Suprapubic skin (tissue), 4 donors: ENCODE measurements at regions not wholly inside any gene's neighbourhood (a gene's known extent, or its start where the extent isn't known, plus 50 kb on each side); places are given as distances from the start of the nearest gene placed in this dataset.

Experiments used
- DNase-seq, 2 donors: peaks; one replicate each; pipeline ENCODE4 v3.0.0-alpha.2; 2019; ENCODE audit warnings: low spot score in 2 of 2
- H3K27ac ChIP-seq: fragments of 200-600 bp; sonication (generic); one replicate; pipeline ENCODE4 v1.5.1; 2019
- H3K27me3 ChIP-seq: fragments of 200-600 bp; sonication (generic); one replicate; pipeline ENCODE4 v1.5.1; 2019
- H3K36me3 ChIP-seq: fragments of 200-600 bp; sonication (generic); one replicate; pipeline ENCODE4 v1.5.1; 2019
- H3K4me1 ChIP-seq: fragments of 200-600 bp; sonication (generic); one replicate; pipeline ENCODE4 v1.5.1; 2019
- H3K4me3 ChIP-seq: fragments of 200-600 bp; sonication (generic); one replicate; pipeline ENCODE4 v1.5.1; 2019; ENCODE audit warnings: mild to moderate bottlenecking
- H3K9me3 ChIP-seq: fragments of 200-600 bp; sonication (generic); one replicate; pipeline ENCODE4 v1.5.1; 2019
- CTCF ChIP-seq, 2 donors: fragments of 200-600 bp in 1 of 2; fragments of 450-650 bp in 1 of 2; sonication (generic) in 1 of 2; IDR thresholded peaks; one replicate each; pipeline ENCODE4 v1.5.1; 2016 to 2019; ENCODE audit warnings: antibody characterized with exemption in 2 of 2, mild to moderate bottlenecking in 1 of 2, moderate library complexity in 1 of 2
- EP300 ChIP-seq: sonication (generic); formaldehyde crosslinking; IDR thresholded peaks from one replicate; pipeline ENCODE4 v1.6.1; 2017; ENCODE audit warnings: antibody characterized with exemption
- POLR2A ChIP-seq, 2 donors: fragments of 450-650 bp; IDR thresholded peaks; one replicate each; pipeline ENCODE4 v1.6.1; 2017; ENCODE audit warnings: antibody characterized with exemption in 2 of 2, mild to moderate bottlenecking in 2 of 2, moderate library complexity in 2 of 2
- POLR2AphosphoS5 ChIP-seq, 3 donors: sonication (generic); formaldehyde crosslinking; IDR thresholded peaks; one replicate each; pipeline ENCODE4 v1.6.1; 2017; ENCODE audit warnings: antibody characterized with exemption in 3 of 3
- WGBS: methylation state at CpG from one replicate; pipeline ENCODE4 v1.1.5; 2018; 5-methylcytosine and 5-hydroxymethylcytosine counted together

GRCh38 chr1:175804561-175804960, 61.2 kb upstream of the TNR start:
- Histone ChIP-seq H3K4me3 (no peak overlapping the region), H3K4me1 (no peaks in the 10 kb centered on the region), H3K9me3 (no peaks in the 10 kb centered on the region), H3K27ac (no peak overlapping the region), H3K36me3 (no peaks in the 10 kb centered on the region), H3K27me3 (no peaks in the 10 kb centered on the region)
- no peak for DNase-seq
- WGBS: 83% methylated on average over 3 of the region's 3 CpGs
- TF ChIP-seq POLR2A (IDR thresholded peaks at IDR 0.05) (no peak), CTCF (IDR thresholded peaks at IDR 0.05) (no peak), POLR2AphosphoS5 (IDR thresholded peaks at IDR 0.05) (no peak), EP300 (no peak)

- no peaks in the 10 kb centered on the region for H3K27me3 ChIP-seq
- no peaks in the 10 kb centered on the region for H3K9me3 ChIP-seq
- DNase-seq: no peak
- H3K4me3 ChIP-seq: no peak overlapping the region
- 93% methylated on average over 1 of the region's 1 CpG for WGBS
- no peak overlapping the region for H3K27ac ChIP-seq
- H3K4me1 ChIP-seq: no peaks in the 10 kb centered on the region
- TF ChIP-seq POLR2AphosphoS5 (IDR thresholded peaks at IDR 0.05) (no peak), CTCF (IDR thresholded peaks at IDR 0.05) (no peak), POLR2A (IDR thresholded peaks at IDR 0.05) (no peak), EP300 (no peak)
- no peaks in the 10 kb centered on the region for H3K36me3 ChIP-seq
These were observed 60.0 kb upstream of the TNR start for GRCh38 chr1:175803413-175803812.

GRCh38 chr1:175802407-175803123, 59.2 kb upstream of the TNR start:
- Histone ChIP-seq H3K4me3 (no peak overlapping the region), H3K4me1 (no peaks in the 10 kb centered on the region), H3K27me3 (no peaks in the 10 kb centered on the region), H3K9me3 (no peaks in the 10 kb centered on the region), H3K27ac (no peak overlapping the region), H3K36me3 (no peaks in the 10 kb centered on the region)
- no peak for DNase-seq
- WGBS: 73% methylated on average over 10 of the region's 10 CpGs
- no peak for TF ChIP-seq POLR2AphosphoS5 (IDR thresholded peaks at IDR 0.05)
- no peak for TF ChIP-seq CTCF (IDR thresholded peaks at IDR 0.05)
- TF ChIP-seq EP300: no peak
- TF ChIP-seq POLR2A (IDR thresholded peaks at IDR 0.05): no peak

GRCh38 chr1:175801979-175802378, 58.6 kb upstream of the TNR start:
- no peaks in the 10 kb centered on the region for H3K9me3 ChIP-seq
- 74% methylated on average over 5 of the region's 5 CpGs for WGBS
- no peaks in the 10 kb centered on the region for H3K27me3 ChIP-seq
- no peak overlapping the region for H3K4me3 ChIP-seq
- H3K27ac ChIP-seq: no peak overlapping the region
- DNase-seq: no peak
- TF ChIP-seq POLR2AphosphoS5 (IDR thresholded peaks at IDR 0.05): no peak
- no peak for TF ChIP-seq EP300
- no peak for TF ChIP-seq CTCF (IDR thresholded peaks at IDR 0.05)
- no peak for TF ChIP-seq POLR2A (IDR thresholded peaks at IDR 0.05)
- no peaks in the 10 kb centered on the region for H3K4me1 ChIP-seq
- H3K36me3 ChIP-seq: no peaks in the 10 kb centered on the region

GRCh38 chr1:175797576-175797975, 54.2 kb upstream of the TNR start:
- H3K36me3 ChIP-seq: no peaks in the 10 kb centered on the region
- H3K4me1 ChIP-seq: no peaks in the 10 kb centered on the region
- TF ChIP-seq CTCF (IDR thresholded peaks at IDR 0.05): no peak
- TF ChIP-seq POLR2AphosphoS5 (IDR thresholded peaks at IDR 0.05): no peak
- no peak for TF ChIP-seq POLR2A (IDR thresholded peaks at IDR 0.05)
- no peak for TF ChIP-seq EP300
- H3K27ac ChIP-seq: no peak overlapping the region
- no peaks in the 10 kb centered on the region for H3K9me3 ChIP-seq
- H3K4me3 ChIP-seq: no peak overlapping the region
- DNase-seq: no peak
- H3K27me3 ChIP-seq: no peaks in the 10 kb centered on the region
